Stomach (tissue), 8 donors: ENCODE measurements at regions not wholly inside any gene's neighbourhood (a gene's known extent, or its start where the extent isn't known, plus 50 kb on each side); places are given as distances from the start of the nearest gene placed in this dataset.
A peak's percentile ranks its signal among the peaks of the same experiment; 100 is the strongest.
"Not testable (repeated sequence)": the region's sequence is repeated elsewhere in the genome, so short reads cannot be mapped to it uniquely, and the experiment has no call there.

ENCODE experiments used
- DNase-seq, 2 donors: peaks; one replicate each; pipeline versions ENCODE4 v3.0.0 to v3.0.0-alpha.2; 2013 to 2019
- H3K27ac ChIP-seq, 5 donors: fragments of 200-600 bp in 4 of 5; sonication (generic) in 4 of 5; one replicate each; pipeline ENCODE4 v1.5.1; 2013 to 2019; ENCODE audit warnings: mild to moderate bottlenecking in 1 of 5, moderate library complexity in 1 of 5
- H3K27me3 ChIP-seq, 3 donors: fragments of 200-600 bp; sonication (generic); one replicate each; pipeline ENCODE4 v1.5.1; 2017 to 2019; ENCODE audit warnings: mixed run types in 1 of 3
- H3K36me3 ChIP-seq, 4 donors: fragments of 200-600 bp; sonication (generic); 1 replicate in 3 of 4; 2 replicates in 1 of 4; pipeline ENCODE4 v1.5.1; 2016 to 2019
- H3K4me1 ChIP-seq, 4 donors: fragments of 200-600 bp; sonication (generic); one replicate each; pipeline ENCODE4 v1.5.1; 2016 to 2019
- H3K4me3 ChIP-seq, 4 donors: fragments of 200-600 bp; sonication (generic) in 3 of 4; one replicate each; pipeline ENCODE4 v1.5.1; 2016 to 2019; ENCODE audit warnings: mild to moderate bottlenecking in 1 of 4
- H3K9me3 ChIP-seq, 4 donors: fragments of 200-600 bp; sonication (generic); one replicate each; pipeline ENCODE4 v1.5.1; 2016 to 2019
- CTCF ChIP-seq, 7 experiments: fragments of 450-650 bp in 4 of 7; fragments of 200-600 bp in 3 of 7; sonication (generic) in 3 of 7; IDR thresholded peaks; one replicate each; pipeline ENCODE4 v1.5.1; 2016 to 2019; ENCODE audit warnings: antibody characterized with exemption in 7 of 7, control low read depth in 2 of 7, mild to moderate bottlenecking in 1 of 7
- EP300 ChIP-seq: sonication (generic); formaldehyde crosslinking; IDR thresholded peaks from one replicate; pipeline ENCODE4 v1.6.1; 2017; ENCODE audit warnings: antibody characterized with exemption
- POLR2A ChIP-seq, 4 donors: fragments of 450-650 bp; IDR thresholded peaks; one replicate each; pipeline ENCODE4 v1.6.1; 2016; ENCODE audit warnings: antibody characterized with exemption in 4 of 4, control low read depth in 2 of 4, mild to moderate bottlenecking in 1 of 4, moderate library complexity in 1 of 4
- POLR2AphosphoS5 ChIP-seq, 3 donors: sonication (generic); formaldehyde crosslinking; IDR thresholded peaks; one replicate each; pipeline ENCODE4 v1.6.1; 2016; ENCODE audit warnings: antibody characterized with exemption in 3 of 3
- WGBS, 5 donors: extraction: QIAGEN DNeasy Blood & Tissue Kit in 3 of 5; methylation state at CpG; one replicate each; pipeline versions ENCODE4 v1.1.5 to v1.1.7; 2013 to 2018; 5-methylcytosine and 5-hydroxymethylcytosine counted together
- intact Hi-C: fragments of 100-400 bp; cut with DNase I; formaldehyde crosslinking; loops from one replicate; pipeline ENCODE4 v1.15.1; 2023; ENCODE audit warnings: low total_unique reads
- donor health status: healthy with polysubstance abuse.
- donor health status: Bipolar disorder and iron deficiency.
- donor health status: healthy.

GRCh38 chr6:3913958-3914337, 64.8 kb downstream of the FAM50B start:
- 39 to 50% (median 49%) methylated on average over 4 of the region's 4 CpGs for WGBS, 5 donors
- Histone ChIP-seq H3K9me3 (no peaks in the 10 kb centered on the region), H3K4me3 (no peak overlapping the region), H3K4me1 (peaks cover 14 to 56% (median 41%) of the 10 kb centered on the region in 4 donors), H3K27ac (peak overlapping the region; percentile 84 to 92 (median 89)), H3K36me3 (no peaks in the 10 kb centered on the region), H3K27me3 (no peaks in the 10 kb centered on the region)
- DNase-seq: no peak
- no peak for TF ChIP-seq CTCF (IDR thresholded peaks at IDR 0.05)
- no peak for TF ChIP-seq POLR2AphosphoS5 (IDR thresholded peaks at IDR 0.05)
- intact Hi-C loops: no loop called here

GRCh38 chr6:3915076-3915791, 66.1 kb downstream of the FAM50B start:
- H3K4me3 ChIP-seq: no peak overlapping the region
- H3K27ac ChIP-seq: no peak overlapping the region
- intact Hi-C loops: no loop called here
- 86 to 92% (median 90%) methylated on average over 8 to 9 of the region's 9 CpGs for WGBS, 5 donors
- H3K36me3 ChIP-seq: no peaks in the 10 kb centered on the region
- DNase-seq: no peak
- no peaks in the 10 kb centered on the region for H3K27me3 ChIP-seq
- H3K4me1 ChIP-seq: peaks cover 14 to 46% (median 39%) of the 10 kb centered on the region in 4 donors
- TF ChIP-seq POLR2A (IDR thresholded peaks at IDR 0.05) (no peak), EP300 (no peak), POLR2AphosphoS5 (IDR thresholded peaks at IDR 0.05) (no peak), CTCF (IDR thresholded peaks at IDR 0.05) (no peak)
- no peaks in the 10 kb centered on the region for H3K9me3 ChIP-seq

- no peak for TF ChIP-seq POLR2A (IDR thresholded peaks at IDR 0.05)
- TF ChIP-seq CTCF (IDR thresholded peaks at IDR 0.05): no peak
- TF ChIP-seq POLR2AphosphoS5 (IDR thresholded peaks at IDR 0.05): no peak
- no peak for TF ChIP-seq EP300
- H3K9me3 ChIP-seq: no peaks in the 10 kb centered on the region
- H3K4me3 ChIP-seq: no peak overlapping the region
- H3K36me3 ChIP-seq: no peaks in the 10 kb centered on the region
- H3K27me3 ChIP-seq: no peaks in the 10 kb centered on the region
- intact Hi-C loops: no loop called here
- H3K4me1 ChIP-seq: peaks cover 12 to 41% (median 30%) of the 10 kb centered on the region in 4 donors
- no peak overlapping the region for H3K27ac ChIP-seq
- DNase-seq: no peak
- 61 to 71% (median 67%) methylated on average over 2 of the region's 2 CpGs for WGBS, 5 donors
Observed at GRCh38 chr6:3916211-3916610, 67.0 kb downstream of the FAM50B start.

- H3K36me3 ChIP-seq, H3K27me3 ChIP-seq, H3K9me3 ChIP-seq, H3K27ac ChIP-seq, DNase-seq, H3K4me3 ChIP-seq, intact Hi-C loops: not testable (repeated sequence)
- peaks cover 6 to 35% (median 24%) of the 10 kb centered on the region in 4 donors for H3K4me1 ChIP-seq
- 80 to 88% (median 83%) methylated on average over 4 of the region's 4 CpGs for WGBS, 5 donors
Observed at GRCh38 chr6:3916749-3917148, 67.6 kb downstream of the FAM50B start.

- no peak overlapping the region for H3K27ac ChIP-seq
- peaks cover 0 to 18% (median 10%) of the 10 kb centered on the region in 4 donors for H3K4me1 ChIP-seq
- H3K27me3 ChIP-seq: no peaks in the 10 kb centered on the region
- TF ChIP-seq POLR2AphosphoS5 (IDR thresholded peaks at IDR 0.05) (no peak), EP300 (no peak), CTCF (IDR thresholded peaks at IDR 0.05) (no peak), POLR2A (IDR thresholded peaks at IDR 0.05) (no peak)
- H3K9me3 ChIP-seq: no peaks in the 10 kb centered on the region
- 92 to 99% (median 95%) methylated on average over 5 of the region's 5 CpGs for WGBS, 5 donors
- no peak overlapping the region for H3K4me3 ChIP-seq
- no peak for DNase-seq
- no peaks in the 10 kb centered on the region for H3K36me3 ChIP-seq
- intact Hi-C loops: no loop called here
Observed at GRCh38 chr6:3918469-3918868, 69.3 kb downstream of the FAM50B start.
